ENCODE measurements at regions not wholly inside any gene's neighbourhood (a gene's known extent, or its start where the extent isn't known, plus 50 kb on each side); places are given as distances from the start of the nearest gene placed in this dataset.

- no peaks in the 10 kb centered on the region for H3K36me3 ChIP-seq (replicated peaks; ENCODE audit: low read depth, low read length)
- no peak overlapping the region for H3K4me3 ChIP-seq (ENCODE audit: low read length)
- no peaks in the 10 kb centered on the region for H3K9me3 ChIP-seq (ENCODE audit: insufficient read depth, low read length)
- H3K27ac ChIP-seq (ENCODE audit: low read length): no peak overlapping the region
- H3K4me1 ChIP-seq (ENCODE audit: low read length): 0 out of 2 replicates have a peak, but pooled peaks cover 3% of the 10 kb centered on the region
- H4K20me1 ChIP-seq (ENCODE audit: insufficient read depth, low read length): no peaks in the 10 kb centered on the region
- TF ChIP-seq EZH2phosphoT487 (IDR thresholded peaks at IDR 0.05; ENCODE audit: low read depth) (no peak), CTCF (IDR thresholded peaks at IDR 0.05; ENCODE audit: low read depth, low read length) (peak; percentile 72)
- H3K79me2 ChIP-seq (ENCODE audit: low read length): no peaks in the 10 kb centered on the region
- no peak overlapping the region for H3K9ac ChIP-seq (ENCODE audit: low read length)
- H3K27me3 ChIP-seq (ENCODE audit: low read depth, low read length): no peaks in the 10 kb centered on the region
- H2AFZ ChIP-seq (ENCODE audit: low read depth, low read length): no peak overlapping the region
- no peak overlapping the region for H3K4me2 ChIP-seq (ENCODE audit: low read length)
Measured at GRCh38 chrX:138191998-138192397, 519.5 kb downstream of the FGF13 start.

- no peaks in the 10 kb centered on the region for H4K20me1 ChIP-seq (ENCODE audit: insufficient read depth, low read length)
- no peaks in the 10 kb centered on the region for H3K9me3 ChIP-seq (ENCODE audit: insufficient read depth, low read length)
- H3K4me3 ChIP-seq (ENCODE audit: low read length): no peak overlapping the region
- no peak overlapping the region for H3K9ac ChIP-seq (ENCODE audit: low read length)
- no peak overlapping the region for H3K27ac ChIP-seq (ENCODE audit: low read length)
- H3K36me3 ChIP-seq (replicated peaks; ENCODE audit: low read depth, low read length): no peaks in the 10 kb centered on the region
- no peaks in the 10 kb centered on the region for H3K4me1 ChIP-seq (ENCODE audit: low read length)
- TF ChIP-seq CTCF (IDR thresholded peaks at IDR 0.05; ENCODE audit: low read depth, low read length): no peak
- no peak for TF ChIP-seq EZH2phosphoT487 (IDR thresholded peaks at IDR 0.05; ENCODE audit: low read depth)
- no peak overlapping the region for H2AFZ ChIP-seq (ENCODE audit: low read depth, low read length)
- no peaks in the 10 kb centered on the region for H3K79me2 ChIP-seq (ENCODE audit: low read length)
- H3K27me3 ChIP-seq (ENCODE audit: low read depth, low read length): no peaks in the 10 kb centered on the region
- no peak overlapping the region for H3K4me2 ChIP-seq (ENCODE audit: low read length)
Measured at GRCh38 chrX:138229718-138230117, 481.8 kb downstream of the FGF13 start.

- Histone ChIP-seq H3K36me3 (replicated peaks; ENCODE audit: low read depth, low read length) (no peaks in the 10 kb centered on the region), H3K9me3 (ENCODE audit: insufficient read depth, low read length) (no peaks in the 10 kb centered on the region), H2AFZ (ENCODE audit: low read depth, low read length) (no peak overlapping the region), H4K20me1 (ENCODE audit: insufficient read depth, low read length) (no peaks in the 10 kb centered on the region), H3K27me3 (ENCODE audit: low read depth, low read length) (no peaks in the 10 kb centered on the region), H3K79me2 (ENCODE audit: low read length) (no peaks in the 10 kb centered on the region), H3K4me2 (ENCODE audit: low read length) (no peak overlapping the region), H3K9ac (ENCODE audit: low read length) (no peak overlapping the region), H3K4me3 (ENCODE audit: low read length) (no peak overlapping the region), H3K4me1 (ENCODE audit: low read length) (no peaks in the 10 kb centered on the region), H3K27ac (ENCODE audit: low read length) (no peak overlapping the region)
- TF ChIP-seq EZH2phosphoT487 (IDR thresholded peaks at IDR 0.05; ENCODE audit: low read depth): no peak
- no peak for TF ChIP-seq CTCF (IDR thresholded peaks at IDR 0.05; ENCODE audit: low read depth, low read length)
Measured at GRCh38 chrX:138240266-138240665, 471.3 kb downstream of the FGF13 start.

GRCh38 chrX:138254001-138254400, 457.5 kb downstream of the FGF13 start:
- Histone ChIP-seq H2AFZ (ENCODE audit: low read depth, low read length) (no peak overlapping the region), H3K4me3 (ENCODE audit: low read length) (no peak overlapping the region), H3K27ac (ENCODE audit: low read length) (no peak overlapping the region), H3K9ac (ENCODE audit: low read length) (no peak overlapping the region), H3K4me1 (ENCODE audit: low read length) (no peaks in the 10 kb centered on the region), H3K27me3 (ENCODE audit: low read depth, low read length) (no peaks in the 10 kb centered on the region), H4K20me1 (ENCODE audit: insufficient read depth, low read length) (no peaks in the 10 kb centered on the region), H3K4me2 (ENCODE audit: low read length) (no peak overlapping the region), H3K9me3 (ENCODE audit: insufficient read depth, low read length) (no peaks in the 10 kb centered on the region), H3K79me2 (ENCODE audit: low read length) (no peaks in the 10 kb centered on the region), H3K36me3 (replicated peaks; ENCODE audit: low read depth, low read length) (no peaks in the 10 kb centered on the region)
- TF ChIP-seq CTCF (IDR thresholded peaks at IDR 0.05; ENCODE audit: low read depth, low read length) (no peak), EZH2phosphoT487 (IDR thresholded peaks at IDR 0.05; ENCODE audit: low read depth) (no peak)
